K562 (cell line): ENCODE measurements at regions not wholly inside any gene's neighbourhood (a gene's known extent, or its start where the extent isn't known, plus 50 kb on each side); places are given as distances from the start of the nearest gene placed in this dataset.

Experiments
- ATAC-seq: fragments of 200-7000 bp; cut with Tn5 transposase; 3 replicates; pipeline ENCODE4 v1.9.1; 2020; ENCODE audit warnings: moderate library complexity
- BruUV-seq: library from RNA; stranded (reverse); fragments of 400-500 nt; replicated peaks from 2 replicates; lab custom pipeline; 2021; lab: Mats Ljungman, UMichigan
- CTCF ChIA-PET: fragments of 300-600 bp; formaldehyde crosslinking; extraction: SDS; loops from one replicate; lab custom pipeline; 2021; ENCODE audit warnings: low intra/inter-chr PET ratio; lab: Yijun Ruan, JAX
- POLR2A ChIA-PET: fragments of 300-600, 350-650 bp; sonication (Branson Sonifier 250); formaldehyde crosslinking; extraction: SDS; loops from one replicate; lab custom pipeline; 2021; ENCODE audit warnings: antibody characterized with exemption, inconsistent platforms; lab: Yijun Ruan, JAX
- DNase-seq, 4 experiments: peaks; one replicate each; pipeline versions ENCODE4 v3.0.0 to v3.0.0-alpha.2; 2011 to 2018; ENCODE audit warnings: low spot score in 3 of 4, mixed read lengths in 3 of 4; ENCODE audit errors: extremely low read depth in 1 of 4
- FAIRE-seq: peaks from 2 replicates; lab custom pipeline; 2011; peaks lifted over from hg19 to GRCh38; lab: Jason Lieb, UNC
- H2AFZ ChIP-seq: 2 replicates; pipeline ENCODE4 v1.6.0; 2011; ENCODE audit warnings: low read depth, low read length, control low read depth, inconsistent platforms
- H3K27ac ChIP-seq: fragments of 200-600 bp; 3 replicates; pipeline ENCODE4 v1.8.0; 2011; ENCODE audit warnings: low read depth, mild to moderate bottlenecking, control low read depth, inconsistent platforms, low read length, moderate library complexity, mixed read lengths; ENCODE audit errors: extremely low read depth
- H3K27me3 ChIP-seq, 2 experiments: fragments of 300-600 bp in 1 of 2; 2 replicates in 1 of 2; 3 replicates in 1 of 2; pipeline versions ENCODE4 v1.6.0 to v1.8.0; 2011; ENCODE audit warnings: inconsistent platforms in 2 of 2, low read length in 2 of 2, mild to moderate bottlenecking in 1 of 2, mixed read lengths in 1 of 2, moderate library complexity in 1 of 2; ENCODE audit not compliant: control insufficient read depth in 2 of 2, insufficient read depth in 2 of 2
- H3K36me3 ChIP-seq: fragments of 300-600 bp; 3 replicates; pipeline ENCODE4 v1.8.0; 2011; ENCODE audit warnings: mild to moderate bottlenecking, low read length, inconsistent platforms; ENCODE audit not compliant: control insufficient read depth, insufficient read depth
- H3K4me1 ChIP-seq, 2 experiments: fragments of 200-600 bp in 1 of 2; replicated peaks in 1 of 2; 2 replicates in 1 of 2; 3 replicates in 1 of 2; pipeline versions ENCODE4 v1.5.1 to v1.8.0; 2011; ENCODE audit warnings: inconsistent platforms in 2 of 2, low read length in 2 of 2, mild to moderate bottlenecking in 1 of 2, mixed read lengths in 1 of 2, moderate library complexity in 1 of 2; ENCODE audit not compliant: control insufficient read depth in 2 of 2, insufficient read depth in 2 of 2
- H3K4me2 ChIP-seq: 2 replicates; pipeline ENCODE4 v1.6.1; 2011; ENCODE audit warnings: low read length, control low read depth, inconsistent platforms, mixed read lengths; ENCODE audit not compliant: insufficient read depth
- H3K4me3 ChIP-seq: fragments of 200-600 bp; sonication (generic), shearing (Covaris generic); 2 replicates; pipeline ENCODE4 v1.5.1; 2016; ENCODE audit warnings: control low read depth, inconsistent platforms
- H3K79me2 ChIP-seq: fragments of 200-600 bp; 3 replicates; pipeline ENCODE4 v1.8.0; 2011; ENCODE audit warnings: low read length, inconsistent platforms; ENCODE audit not compliant: control insufficient read depth, insufficient read depth
- H3K9ac ChIP-seq, 2 experiments: 2 replicates each; pipeline versions ENCODE4 v1.6.0 to v1.6.1; 2011; ENCODE audit warnings: low read depth in 2 of 2, low read length in 2 of 2, control low read depth in 1 of 2, inconsistent platforms in 1 of 2, mild to moderate bottlenecking in 1 of 2, mixed read lengths in 1 of 2; ENCODE audit not compliant: insufficient read depth in 1 of 2
- H3K9me1 ChIP-seq: one replicate; pipeline ENCODE4 v1.6.0; 2011; ENCODE audit warnings: inconsistent platforms, mild to moderate bottlenecking, low read length, moderate library complexity; ENCODE audit not compliant: control insufficient read depth, insufficient read depth
- H3K9me3 ChIP-seq: replicated peaks from 2 replicates; pipeline ENCODE4 v1.5.1; 2011; ENCODE audit warnings: low read depth, low read length, inconsistent platforms; ENCODE audit not compliant: control insufficient read depth, insufficient read depth
- H4K20me1 ChIP-seq: replicated peaks from 2 replicates; pipeline ENCODE4 v1.6.1; 2011; ENCODE audit warnings: low read length, inconsistent platforms, mixed read lengths; ENCODE audit not compliant: control insufficient read depth, insufficient read depth
- CHD7 ChIP-seq: fragments of 200-600 bp; sonication (generic); IDR thresholded peaks from one replicate; pipeline ENCODE4 v1.6.1; 2012; ENCODE audit warnings: mild to moderate bottlenecking, low read depth, low read length, inconsistent platforms
- E2F8 ChIP-seq: fragments of 450-650 bp; IDR thresholded peaks from 2 replicates; pipeline ENCODE4 v1.7.1; 2018; ENCODE audit warnings: mild to moderate bottlenecking, low read depth; ENCODE audit not compliant: partially characterized antibody
- MAFG ChIP-seq: fragments of 450-650 bp; conservative IDR thresholded peaks from 2 replicates; pipeline ENCODE4 v1.6.1; 2016; ENCODE audit warnings: missing genetic modification characterization, missing compliant biosample characterization
- NFYB ChIP-seq: IDR thresholded peaks from 2 replicates; pipeline ENCODE4 v1.6.1; 2011; ENCODE audit warnings: mild to moderate bottlenecking, moderate library complexity; ENCODE audit not compliant: insufficient read length; ENCODE audit errors: extremely low read depth
- NONO ChIP-seq, 2 experiments: fragments of 200-400 bp in 1 of 2; fragments of 450-650 bp in 1 of 2; formaldehyde crosslinking in 1 of 2; IDR thresholded peaks; 2 replicates each; pipeline ENCODE4 v1.6.1; 2017; ENCODE audit warnings: low read depth in 2 of 2, mild to moderate bottlenecking in 2 of 2, moderate library complexity in 2 of 2, low read length in 1 of 2
- PTTG1 ChIP-seq: fragments of 450-650 bp; IDR thresholded peaks from 2 replicates; pipeline ENCODE4 v1.6.1; 2016; ENCODE audit warnings: low read depth, mild to moderate bottlenecking, missing genetic modification characterization, missing compliant biosample characterization
- ZNF354B ChIP-seq: fragments of 250-450 bp; sonication (Bioruptor Pico); IDR thresholded peaks from 2 replicates; pipeline ENCODE4 v1.4.0; 2020
- WGBS: fragments of 100-300 bp; shearing (Covaris generic); methylation state at CpG from one replicate; pipeline ENCODE4 v1.1.6; 2016; ENCODE audit warnings: low coverage, mixed read lengths; ENCODE audit not compliant: insufficient coverage; ENCODE audit errors: missing lambda C conversion rate; 5-methylcytosine and 5-hydroxymethylcytosine counted together
- in situ Hi-C: fragments of 300-500 bp; cut with MboI; formaldehyde crosslinking; loops from 4 replicates; pipeline ENCODE4 v1.15.0; 2018; ENCODE audit warnings: inconsistent platforms, mixed read lengths
- intact Hi-C: fragments of 100-400 bp; cut with micrococcal nuclease; formaldehyde crosslinking; loops from 2 replicates; pipeline ENCODE4 v1.14.2; 2022

DNA sequence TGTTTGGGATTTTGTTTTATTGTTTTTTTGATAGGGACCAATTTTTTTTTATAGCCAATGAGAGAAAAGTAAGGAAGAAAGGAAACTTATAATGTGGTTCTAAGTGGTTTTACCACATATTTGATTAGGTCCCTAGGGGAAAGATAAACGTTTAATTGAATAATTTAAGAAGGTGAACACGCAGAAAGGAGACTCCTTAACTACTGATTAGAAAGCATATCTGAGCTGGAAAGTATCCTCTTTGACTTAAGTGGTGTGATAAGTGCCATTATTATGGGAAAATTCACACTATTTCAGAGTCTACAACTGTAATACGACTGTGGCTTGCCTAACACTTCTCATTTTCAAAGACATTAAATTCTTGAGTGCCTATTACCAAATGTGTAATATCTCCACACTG lies 106.5 kb upstream of the GRAMD1B start:
- ATAC-seq: no peak
- WGBS: 0% methylated on average over 3 of the region's 3 CpGs
- Histone ChIP-seq H3K4me2 (no peak overlapping the region), H3K9ac (no peak overlapping the region), H3K36me3 (no peaks in the 10 kb centered on the region), H3K4me1 (no peaks in the 10 kb centered on the region), H3K79me2 (no peaks in the 10 kb centered on the region), H2AFZ (no peak overlapping the region), H4K20me1 (no peaks in the 10 kb centered on the region), H3K4me3 (no peak overlapping the region), H3K9me3 (no peaks in the 10 kb centered on the region), H3K27ac (no peak overlapping the region), H3K9me1 (no peaks in the 10 kb centered on the region), H3K27me3 (no peaks in the 10 kb centered on the region)
- BruUV-seq: no TSS peak
- in situ Hi-C loops: no loop called here
- FAIRE-seq: no peak
- POLR2A ChIA-PET: no interaction called here
- no peak for DNase-seq
- CTCF ChIA-PET: no interaction called here
- intact Hi-C loops: no loop called here
- TF ChIP-seq E2F8: no peak
- no peak for TF ChIP-seq PTTG1
- TF ChIP-seq MAFG: no peak
- no peak for TF ChIP-seq NONO (IDR thresholded peaks at IDR 0.05; ENCODE audit: low read depth in 2 of 2, low read length in 1 of 2)
- no peak for TF ChIP-seq CHD7
- TF ChIP-seq ZNF354B: no peak
- no peak for TF ChIP-seq NFYB
